ENCODE measurements at regions not wholly inside any gene's neighbourhood (a gene's known extent, or its start where the extent isn't known, plus 50 kb on each side); places are given as distances from the start of the nearest gene placed in this dataset.

DNA sequence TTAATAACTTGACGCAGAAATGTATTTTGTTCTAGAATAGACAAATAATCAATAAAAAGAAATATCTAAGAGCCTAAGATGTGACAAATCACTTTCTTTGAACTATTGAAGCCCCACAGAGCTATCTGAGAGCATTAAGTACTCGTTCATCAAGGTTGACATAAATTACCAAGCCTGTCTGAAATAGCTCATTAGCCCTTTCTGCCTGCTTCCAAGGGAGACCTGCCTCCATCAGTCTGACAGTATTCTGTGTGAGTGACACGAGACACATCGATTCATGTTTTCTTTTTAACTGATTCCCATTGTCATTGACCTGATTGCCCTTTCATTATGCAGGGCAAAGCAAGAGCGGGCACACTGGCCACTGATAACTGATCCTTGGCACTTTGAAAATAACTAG lies 347.5 kb downstream of the KCNA4 start:
- no peak for TF ChIP-seq EZH2phosphoT487 (IDR thresholded peaks at IDR 0.05; ENCODE audit: borderline replicate concordance)
- Histone ChIP-seq H3K27me3 (ENCODE audit: insufficient read depth, low read length) (no peaks in the 10 kb centered on the region), H3K4me2 (ENCODE audit: low read length) (no peak overlapping the region), H3K9me3 (ENCODE audit: control insufficient read depth in 1 of 2, insufficient read depth in 1 of 2, low read depth in 1 of 2, low read length in 2 of 2) (no peaks in the 10 kb centered on the region; a peak in 1 of 4 replicates), H2AFZ (ENCODE audit: low read depth, low read length, poor library complexity, severe bottlenecking) (no peak overlapping the region), H3K4me3 (replicated peaks in 1 of 2; ENCODE audit: low read depth in 1 of 2, low read length in 2 of 2) (no peak overlapping the region), H3K79me2 (ENCODE audit: insufficient read depth, low read length) (no peaks in the 10 kb centered on the region), H4K20me1 (ENCODE audit: insufficient read depth) (no peaks in the 10 kb centered on the region), H3K9ac (ENCODE audit: low read length) (no peak overlapping the region), H3K4me1 (ENCODE audit: control insufficient read depth in 1 of 2, insufficient read depth in 2 of 2, low read length in 2 of 2) (no peaks in the 10 kb centered on the region), H3K9me2 (ENCODE audit: insufficient read depth) (no peaks in the 10 kb centered on the region), H3K36me3 (ENCODE audit: control insufficient read depth in 1 of 2, insufficient read depth in 2 of 2, low read length in 2 of 2) (no peaks in the 10 kb centered on the region), H3K27ac (ENCODE audit: low read depth, low read length) (no peak overlapping the region)
- no TSS peak for BruUV-seq (replicated peaks)
- ChIA-PET CTCF (no interaction called here), POLR2A (no interaction called here), RAD21 (ENCODE audit: low non-redundant PET in 1 of 2, low total read pairs in 2 of 2, uncharacterized antibody in 2 of 2, unreplicated experiment in 2 of 2) (no interaction called here)
- DNase-seq (ENCODE audit: low read depth, low spot score): no peak
- ATAC-seq: no peak
- intact Hi-C loops (cut with micrococcal nuclease): no loop called here

DNA sequence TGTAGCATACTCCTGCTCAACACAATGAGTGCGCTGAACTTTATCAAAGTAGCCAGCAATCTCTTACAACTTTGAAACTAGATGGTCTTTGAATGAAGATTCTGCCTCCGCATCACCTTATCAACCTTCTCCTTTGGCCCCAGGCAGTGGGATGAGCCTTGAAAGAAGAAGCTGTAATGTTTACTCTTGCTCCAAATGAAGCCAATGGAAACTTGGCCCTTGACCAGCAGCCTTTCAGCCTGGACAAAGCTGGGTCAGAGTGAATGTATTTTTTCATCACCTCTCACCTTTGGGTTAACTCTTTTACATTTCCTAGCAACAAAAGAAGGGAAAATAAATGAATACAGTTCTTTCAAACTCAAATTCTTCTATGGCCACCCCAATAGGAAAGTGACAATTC lies 359.1 kb downstream of the KCNA4 start:
- Histone ChIP-seq H3K9ac (ENCODE audit: low read length) (no peak overlapping the region), H2AFZ (ENCODE audit: low read depth, low read length, poor library complexity, severe bottlenecking) (no peak overlapping the region), H3K9me2 (ENCODE audit: insufficient read depth) (no peaks in the 10 kb centered on the region), H3K9me3 (ENCODE audit: control insufficient read depth in 1 of 2, insufficient read depth in 1 of 2, low read depth in 1 of 2, low read length in 2 of 2) (peaks cover 0 to 8% of the 10 kb centered on the region in 2 experiments; a peak in 2 of 4 replicates), H4K20me1 (ENCODE audit: insufficient read depth) (no peaks in the 10 kb centered on the region), H3K27me3 (ENCODE audit: insufficient read depth, low read length) (no peaks in the 10 kb centered on the region), H3K36me3 (ENCODE audit: control insufficient read depth in 1 of 2, insufficient read depth in 2 of 2, low read length in 2 of 2) (no peaks in the 10 kb centered on the region), H3K4me3 (replicated peaks in 1 of 2; ENCODE audit: low read depth in 1 of 2, low read length in 2 of 2) (no peak overlapping the region), H3K4me2 (ENCODE audit: low read length) (no peak overlapping the region), H3K4me1 (ENCODE audit: control insufficient read depth in 1 of 2, insufficient read depth in 2 of 2, low read length in 2 of 2) (no peaks in the 10 kb centered on the region), H3K27ac (ENCODE audit: low read depth, low read length) (no peak overlapping the region), H3K79me2 (ENCODE audit: insufficient read depth, low read length) (no peaks in the 10 kb centered on the region)
- ATAC-seq: no peak
- ChIA-PET CTCF (no interaction called here), POLR2A (no interaction called here), RAD21 (ENCODE audit: low non-redundant PET in 1 of 2, low total read pairs in 2 of 2, uncharacterized antibody in 2 of 2, unreplicated experiment in 2 of 2) (no interaction called here)
- TF ChIP-seq CEBPB (IDR thresholded peaks at IDR 0.05; ENCODE audit: low read depth) (no peak), EZH2phosphoT487 (IDR thresholded peaks at IDR 0.05; ENCODE audit: borderline replicate concordance) (no peak), ZFX (IDR thresholded peaks at IDR 0.05) (no peak), RAD21 (IDR thresholded peaks at IDR 0.05; ENCODE audit: low read depth) (no peak), ZNF274 (IDR thresholded peaks at IDR 0.05; ENCODE audit: low read depth, low read length) (no peak), EGR1 (IDR thresholded peaks at IDR 0.05; ENCODE audit: low read depth) (no peak), FOSL1 (IDR thresholded peaks at IDR 0.05; ENCODE audit: low read depth) (no peak), JUND (IDR thresholded peaks at IDR 0.05) (no peak), POLR2AphosphoS5 (IDR thresholded peaks at IDR 0.05; ENCODE audit: low read depth, low read length) (no peak), SRF (IDR thresholded peaks at IDR 0.05; ENCODE audit: low read depth) (no peak), ELF1 (IDR thresholded peaks at IDR 0.05; ENCODE audit: borderline replicate concordance, low read depth) (no peak), EZH2 (IDR thresholded peaks at IDR 0.05) (no peak), SIN3A (IDR thresholded peaks at IDR 0.05; ENCODE audit: low read depth) (no peak)
- TF ChIP-seq, protein P1, sequence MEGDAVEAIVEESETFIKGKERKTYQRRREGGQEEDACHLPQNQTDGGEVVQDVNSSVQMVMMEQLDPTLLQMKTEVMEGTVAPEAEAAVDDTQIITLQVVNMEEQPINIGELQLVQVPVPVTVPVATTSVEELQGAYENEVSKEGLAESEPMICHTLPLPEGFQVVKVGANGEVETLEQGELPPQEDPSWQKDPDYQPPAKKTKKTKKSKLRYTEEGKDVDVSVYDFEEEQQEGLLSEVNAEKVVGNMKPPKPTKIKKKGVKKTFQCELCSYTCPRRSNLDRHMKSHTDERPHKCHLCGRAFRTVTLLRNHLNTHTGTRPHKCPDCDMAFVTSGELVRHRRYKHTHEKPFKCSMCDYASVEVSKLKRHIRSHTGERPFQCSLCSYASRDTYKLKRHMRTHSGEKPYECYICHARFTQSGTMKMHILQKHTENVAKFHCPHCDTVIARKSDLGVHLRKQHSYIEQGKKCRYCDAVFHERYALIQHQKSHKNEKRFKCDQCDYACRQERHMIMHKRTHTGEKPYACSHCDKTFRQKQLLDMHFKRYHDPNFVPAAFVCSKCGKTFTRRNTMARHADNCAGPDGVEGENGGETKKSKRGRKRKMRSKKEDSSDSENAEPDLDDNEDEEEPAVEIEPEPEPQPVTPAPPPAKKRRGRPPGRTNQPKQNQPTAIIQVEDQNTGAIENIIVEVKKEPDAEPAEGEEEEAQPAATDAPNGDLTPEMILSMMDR (IDR thresholded peaks at IDR 0.05 in 2 of 3, conservative IDR thresholded peaks at IDR 0.05 in 1 of 3; ENCODE audit: borderline replicate concordance in 1 of 3, insufficient read depth in 1 of 3, low read depth in 2 of 3, low read length in 2 of 3): no peak
- TF ChIP-seq, protein P2, sequence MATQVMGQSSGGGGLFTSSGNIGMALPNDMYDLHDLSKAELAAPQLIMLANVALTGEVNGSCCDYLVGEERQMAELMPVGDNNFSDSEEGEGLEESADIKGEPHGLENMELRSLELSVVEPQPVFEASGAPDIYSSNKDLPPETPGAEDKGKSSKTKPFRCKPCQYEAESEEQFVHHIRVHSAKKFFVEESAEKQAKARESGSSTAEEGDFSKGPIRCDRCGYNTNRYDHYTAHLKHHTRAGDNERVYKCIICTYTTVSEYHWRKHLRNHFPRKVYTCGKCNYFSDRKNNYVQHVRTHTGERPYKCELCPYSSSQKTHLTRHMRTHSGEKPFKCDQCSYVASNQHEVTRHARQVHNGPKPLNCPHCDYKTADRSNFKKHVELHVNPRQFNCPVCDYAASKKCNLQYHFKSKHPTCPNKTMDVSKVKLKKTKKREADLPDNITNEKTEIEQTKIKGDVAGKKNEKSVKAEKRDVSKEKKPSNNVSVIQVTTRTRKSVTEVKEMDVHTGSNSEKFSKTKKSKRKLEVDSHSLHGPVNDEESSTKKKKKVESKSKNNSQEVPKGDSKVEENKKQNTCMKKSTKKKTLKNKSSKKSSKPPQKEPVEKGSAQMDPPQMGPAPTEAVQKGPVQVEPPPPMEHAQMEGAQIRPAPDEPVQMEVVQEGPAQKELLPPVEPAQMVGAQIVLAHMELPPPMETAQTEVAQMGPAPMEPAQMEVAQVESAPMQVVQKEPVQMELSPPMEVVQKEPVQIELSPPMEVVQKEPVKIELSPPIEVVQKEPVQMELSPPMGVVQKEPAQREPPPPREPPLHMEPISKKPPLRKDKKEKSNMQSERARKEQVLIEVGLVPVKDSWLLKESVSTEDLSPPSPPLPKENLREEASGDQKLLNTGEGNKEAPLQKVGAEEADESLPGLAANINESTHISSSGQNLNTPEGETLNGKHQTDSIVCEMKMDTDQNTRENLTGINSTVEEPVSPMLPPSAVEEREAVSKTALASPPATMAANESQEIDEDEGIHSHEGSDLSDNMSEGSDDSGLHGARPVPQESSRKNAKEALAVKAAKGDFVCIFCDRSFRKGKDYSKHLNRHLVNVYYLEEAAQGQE (IDR thresholded peaks at IDR 0.05; ENCODE audit: low read depth): no peak
- TF ChIP-seq, protein P3, sequence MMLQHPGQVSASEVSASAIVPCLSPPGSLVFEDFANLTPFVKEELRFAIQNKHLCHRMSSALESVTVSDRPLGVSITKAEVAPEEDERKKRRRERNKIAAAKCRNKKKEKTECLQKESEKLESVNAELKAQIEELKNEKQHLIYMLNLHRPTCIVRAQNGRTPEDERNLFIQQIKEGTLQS (IDR thresholded peaks at IDR 0.05): no peak
- no TSS peak for BruUV-seq (replicated peaks)
- intact Hi-C loops (cut with micrococcal nuclease): no loop called here
- no peak for DNase-seq (ENCODE audit: low read depth, low spot score)
